K562 (cell line): ENCODE measurements at regions not wholly inside any gene's neighbourhood (a gene's known extent, or its start where the extent isn't known, plus 50 kb on each side); places are given as distances from the start of the nearest gene placed in this dataset.
A peak's percentile ranks its signal among the peaks of the same experiment; 100 is the strongest.

ENCODE experiments used
- ATAC-seq: fragments of 200-7000 bp; cut with Tn5 transposase; 3 replicates; pipeline ENCODE4 v1.9.1; 2020; ENCODE audit warnings: moderate library complexity
- BruUV-seq: library from RNA; stranded (reverse); fragments of 400-500 nt; replicated peaks from 2 replicates; lab custom pipeline; 2021; lab: Mats Ljungman, UMichigan
- CTCF ChIA-PET: fragments of 300-600 bp; formaldehyde crosslinking; extraction: SDS; loops from one replicate; lab custom pipeline; 2021; ENCODE audit warnings: low intra/inter-chr PET ratio; lab: Yijun Ruan, JAX
- POLR2A ChIA-PET: fragments of 300-600, 350-650 bp; sonication (Branson Sonifier 250); formaldehyde crosslinking; extraction: SDS; loops from one replicate; lab custom pipeline; 2021; ENCODE audit warnings: antibody characterized with exemption, inconsistent platforms; lab: Yijun Ruan, JAX
- DNase-seq, 4 experiments: peaks; one replicate each; pipeline versions ENCODE4 v3.0.0 to v3.0.0-alpha.2; 2011 to 2018; ENCODE audit warnings: low spot score in 3 of 4, mixed read lengths in 3 of 4; ENCODE audit errors: extremely low read depth in 1 of 4
- FAIRE-seq: peaks from 2 replicates; lab custom pipeline; 2011; peaks lifted over from hg19 to GRCh38; lab: Jason Lieb, UNC
- H2AFZ ChIP-seq: 2 replicates; pipeline ENCODE4 v1.6.0; 2011; ENCODE audit warnings: low read depth, low read length, control low read depth, inconsistent platforms
- H3K27ac ChIP-seq: fragments of 200-600 bp; 3 replicates; pipeline ENCODE4 v1.8.0; 2011; ENCODE audit warnings: low read depth, mild to moderate bottlenecking, control low read depth, inconsistent platforms, low read length, moderate library complexity, mixed read lengths; ENCODE audit errors: extremely low read depth
- H3K27me3 ChIP-seq, 2 experiments: fragments of 300-600 bp in 1 of 2; 2 replicates in 1 of 2; 3 replicates in 1 of 2; pipeline versions ENCODE4 v1.6.0 to v1.8.0; 2011; ENCODE audit warnings: inconsistent platforms in 2 of 2, low read length in 2 of 2, mild to moderate bottlenecking in 1 of 2, mixed read lengths in 1 of 2, moderate library complexity in 1 of 2; ENCODE audit not compliant: control insufficient read depth in 2 of 2, insufficient read depth in 2 of 2
- H3K36me3 ChIP-seq: fragments of 300-600 bp; 3 replicates; pipeline ENCODE4 v1.8.0; 2011; ENCODE audit warnings: mild to moderate bottlenecking, low read length, inconsistent platforms; ENCODE audit not compliant: control insufficient read depth, insufficient read depth
- H3K4me1 ChIP-seq, 2 experiments: fragments of 200-600 bp in 1 of 2; replicated peaks in 1 of 2; 2 replicates in 1 of 2; 3 replicates in 1 of 2; pipeline versions ENCODE4 v1.5.1 to v1.8.0; 2011; ENCODE audit warnings: inconsistent platforms in 2 of 2, low read length in 2 of 2, mild to moderate bottlenecking in 1 of 2, mixed read lengths in 1 of 2, moderate library complexity in 1 of 2; ENCODE audit not compliant: control insufficient read depth in 2 of 2, insufficient read depth in 2 of 2
- H3K4me2 ChIP-seq: 2 replicates; pipeline ENCODE4 v1.6.1; 2011; ENCODE audit warnings: low read length, control low read depth, inconsistent platforms, mixed read lengths; ENCODE audit not compliant: insufficient read depth
- H3K4me3 ChIP-seq: fragments of 200-600 bp; sonication (generic), shearing (Covaris generic); 2 replicates; pipeline ENCODE4 v1.5.1; 2016; ENCODE audit warnings: control low read depth, inconsistent platforms
- H3K79me2 ChIP-seq: fragments of 200-600 bp; 3 replicates; pipeline ENCODE4 v1.8.0; 2011; ENCODE audit warnings: low read length, inconsistent platforms; ENCODE audit not compliant: control insufficient read depth, insufficient read depth
- H3K9ac ChIP-seq, 2 experiments: 2 replicates each; pipeline versions ENCODE4 v1.6.0 to v1.6.1; 2011; ENCODE audit warnings: low read depth in 2 of 2, low read length in 2 of 2, control low read depth in 1 of 2, inconsistent platforms in 1 of 2, mild to moderate bottlenecking in 1 of 2, mixed read lengths in 1 of 2; ENCODE audit not compliant: insufficient read depth in 1 of 2
- H3K9me1 ChIP-seq: one replicate; pipeline ENCODE4 v1.6.0; 2011; ENCODE audit warnings: inconsistent platforms, mild to moderate bottlenecking, low read length, moderate library complexity; ENCODE audit not compliant: control insufficient read depth, insufficient read depth
- H3K9me3 ChIP-seq: replicated peaks from 2 replicates; pipeline ENCODE4 v1.5.1; 2011; ENCODE audit warnings: low read depth, low read length, inconsistent platforms; ENCODE audit not compliant: control insufficient read depth, insufficient read depth
- H4K20me1 ChIP-seq: replicated peaks from 2 replicates; pipeline ENCODE4 v1.6.1; 2011; ENCODE audit warnings: low read length, inconsistent platforms, mixed read lengths; ENCODE audit not compliant: control insufficient read depth, insufficient read depth
- ETS2 ChIP-seq: IDR thresholded peaks from 2 replicates; pipeline ENCODE4 v1.6.1; 2016; ENCODE audit warnings: borderline replicate concordance, missing genetic modification characterization, mild to moderate bottlenecking, moderate library complexity, missing compliant biosample characterization; ENCODE audit not compliant: poor library complexity, severe bottlenecking
- ETV6 ChIP-seq, 3 experiments: fragments of 150-350 bp in 1 of 3; sonication (generic) in 1 of 3; formaldehyde crosslinking in 1 of 3; IDR thresholded peaks; 2 replicates each; pipeline versions ENCODE4 v1.6.1 to v1.8.0; 2014 to 2022; ENCODE audit warnings: borderline replicate concordance in 2 of 3, low read depth in 2 of 3, antibody characterized with exemption in 1 of 3, low read length in 1 of 3, mild to moderate bottlenecking in 1 of 3, missing genetic modification reagents in 1 of 3
- FOS ChIP-seq: IDR thresholded peaks from 3 replicates; pipeline ENCODE4 v1.6.1; 2011; ENCODE audit not compliant: insufficient read length; ENCODE audit errors: extremely low read depth
- GTF2A2 ChIP-seq: IDR thresholded peaks from 2 replicates; pipeline ENCODE4 v1.6.1; 2016; ENCODE audit warnings: mild to moderate bottlenecking, missing genetic modification characterization, missing compliant biosample characterization
- MCM2 ChIP-seq: fragments of 450-650 bp; IDR thresholded peaks from 2 replicates; pipeline ENCODE4 v1.6.1; 2017; ENCODE audit warnings: low read depth, mild to moderate bottlenecking
- MIER1 ChIP-seq: fragments of 450-650 bp; IDR thresholded peaks from 2 replicates; pipeline ENCODE4 v1.6.1; 2016; ENCODE audit warnings: antibody characterized with exemption, mild to moderate bottlenecking, low read depth
- SRSF9 ChIP-seq: fragments of 200-400 bp; formaldehyde crosslinking; IDR thresholded peaks from 2 replicates; pipeline ENCODE4 v1.6.1; 2017; ENCODE audit warnings: low read depth, low read length, borderline replicate concordance
- STAG1 ChIP-seq: sonication (generic); formaldehyde crosslinking; IDR thresholded peaks from 2 replicates; pipeline ENCODE4 v1.5.0; 2020; ENCODE audit warnings: missing genetic modification reagents, borderline replicate concordance
- ZMIZ1 ChIP-seq, 2 experiments: fragments of 150-350 bp in 1 of 2; IDR thresholded peaks; 2 replicates each; pipeline ENCODE4 v1.6.1; 2012 to 2016; ENCODE audit warnings: low read depth in 2 of 2, low read length in 2 of 2, mild to moderate bottlenecking in 1 of 2, moderate library complexity in 1 of 2
- WGBS: fragments of 100-300 bp; shearing (Covaris generic); methylation state at CpG from one replicate; pipeline ENCODE4 v1.1.6; 2016; ENCODE audit warnings: low coverage, mixed read lengths; ENCODE audit not compliant: insufficient coverage; ENCODE audit errors: missing lambda C conversion rate; 5-methylcytosine and 5-hydroxymethylcytosine counted together
- in situ Hi-C: fragments of 300-500 bp; cut with MboI; formaldehyde crosslinking; loops from 4 replicates; pipeline ENCODE4 v1.15.0; 2018; ENCODE audit warnings: inconsistent platforms, mixed read lengths
- intact Hi-C: fragments of 100-400 bp; cut with micrococcal nuclease; formaldehyde crosslinking; loops from 2 replicates; pipeline ENCODE4 v1.14.2; 2022
- TF ChIP-seq, protein P1 (sequence below): fragments of 250-450 bp; sonication (Bioruptor Pico); IDR thresholded peaks from 2 replicates; pipeline ENCODE4 v1.4.0; 2020; ENCODE audit warnings: mild to moderate bottlenecking, moderate library complexity
- TF ChIP-seq, protein P2 (sequence below), 2 experiments: IDR thresholded peaks in 1 of 2; conservative IDR thresholded peaks in 1 of 2; 2 replicates each; pipeline ENCODE4 v1.6.1; 2016; ENCODE audit warnings: low read depth in 2 of 2, mild to moderate bottlenecking in 1 of 2, missing compliant biosample characterization in 1 of 2, missing genetic modification characterization in 1 of 2, moderate library complexity in 1 of 2

DNA sequence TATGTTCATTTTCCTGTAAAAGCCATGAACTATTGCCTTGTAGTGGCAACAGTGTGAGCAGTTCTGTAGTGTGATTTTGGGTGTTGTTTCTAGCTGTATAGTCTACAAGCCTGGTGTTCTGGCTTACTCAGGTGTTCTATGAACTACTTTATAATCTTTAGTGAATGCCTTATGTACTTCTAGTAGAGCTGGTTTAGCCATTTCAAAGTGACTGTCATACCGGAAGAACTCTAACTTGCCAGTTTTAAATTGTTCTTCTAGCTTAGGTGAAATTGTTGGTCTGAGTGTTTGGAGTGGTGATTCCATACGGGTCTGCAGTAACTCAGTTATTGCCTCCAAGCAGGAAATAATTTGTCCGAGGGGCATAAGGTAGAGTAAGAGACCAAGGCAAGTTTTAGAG lies 150.2 kb upstream of the ZNF184 start:
- no TSS peak for BruUV-seq
- POLR2A ChIA-PET = no interaction called here

More for the DNA sequence above, 150.2 kb upstream of the ZNF184 start:
- H3K79me2 ChIP-seq = no peaks in the 10 kb centered on the region
- H3K9me1 ChIP-seq = no peaks in the 10 kb centered on the region
- H3K4me2 ChIP-seq = no peak overlapping the region
- no peaks in the 10 kb centered on the region for H3K9me3 ChIP-seq
- peak overlapping the region; percentile 2; the same call in 1 of the 2 replicates for H2AFZ ChIP-seq
- no peaks in the 10 kb centered on the region for H4K20me1 ChIP-seq
- DNase-seq = no peak
- CTCF ChIA-PET = interaction anchor here (0.6 kb wide), 1 partner anchor 119 kb away, joined by 3 read pairs; no protein-coding TSS in a partner anchor
- H3K27ac ChIP-seq = no peak overlapping the region
- 44% methylated on average over 3 of the region's 3 CpGs for WGBS
- in situ Hi-C loops = no loop called here
- H3K4me3 ChIP-seq = no peak overlapping the region
- no peak overlapping the region; a peak in 1 of 4 replicates for H3K9ac ChIP-seq
- no peak for FAIRE-seq
- H3K27me3 ChIP-seq = no peaks in the 10 kb centered on the region
- no peak for ATAC-seq
- TF ChIP-seq, protein P1, sequence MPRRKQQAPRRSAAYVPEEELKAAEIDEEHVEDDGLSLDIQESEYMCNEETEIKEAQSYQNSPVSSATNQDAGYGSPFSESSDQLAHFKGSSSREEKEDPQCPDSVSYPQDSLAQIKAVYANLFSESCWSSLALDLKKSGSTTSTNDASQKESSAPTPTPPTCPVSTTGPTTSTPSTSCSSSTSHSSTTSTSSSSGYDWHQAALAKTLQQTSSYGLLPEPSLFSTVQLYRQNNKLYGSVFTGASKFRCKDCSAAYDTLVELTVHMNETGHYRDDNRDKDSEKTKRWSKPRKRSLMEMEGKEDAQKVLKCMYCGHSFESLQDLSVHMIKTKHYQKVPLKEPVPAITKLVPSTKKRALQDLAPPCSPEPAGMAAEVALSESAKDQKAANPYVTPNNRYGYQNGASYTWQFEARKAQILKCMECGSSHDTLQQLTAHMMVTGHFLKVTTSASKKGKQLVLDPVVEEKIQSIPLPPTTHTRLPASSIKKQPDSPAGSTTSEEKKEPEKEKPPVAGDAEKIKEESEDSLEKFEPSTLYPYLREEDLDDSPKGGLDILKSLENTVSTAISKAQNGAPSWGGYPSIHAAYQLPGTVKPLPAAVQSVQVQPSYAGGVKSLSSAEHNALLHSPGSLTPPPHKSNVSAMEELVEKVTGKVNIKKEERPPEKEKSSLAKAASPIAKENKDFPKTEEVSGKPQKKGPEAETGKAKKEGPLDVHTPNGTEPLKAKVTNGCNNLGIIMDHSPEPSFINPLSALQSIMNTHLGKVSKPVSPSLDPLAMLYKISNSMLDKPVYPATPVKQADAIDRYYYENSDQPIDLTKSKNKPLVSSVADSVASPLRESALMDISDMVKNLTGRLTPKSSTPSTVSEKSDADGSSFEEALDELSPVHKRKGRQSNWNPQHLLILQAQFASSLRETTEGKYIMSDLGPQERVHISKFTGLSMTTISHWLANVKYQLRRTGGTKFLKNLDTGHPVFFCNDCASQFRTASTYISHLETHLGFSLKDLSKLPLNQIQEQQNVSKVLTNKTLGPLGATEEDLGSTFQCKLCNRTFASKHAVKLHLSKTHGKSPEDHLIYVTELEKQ (CRISPR knock-in tag) = no peak
- no peak for TF ChIP-seq FOS
- TF ChIP-seq SRSF9 = no peak
- no peak for TF ChIP-seq ETV6 (IDR thresholded peaks at IDR 0.05; ENCODE audit: borderline replicate concordance in 1 of 2, low read depth in 2 of 2, low read length in 1 of 2)
- TF ChIP-seq ETV6 (CRISPR knock-in tag; IDR thresholded peaks at IDR 0.05; ENCODE audit: borderline replicate concordance) = no peak
- TF ChIP-seq MCM2 = no peak
- no peak for TF ChIP-seq MIER1
- TF ChIP-seq ETS2 = no peak
- TF ChIP-seq STAG1 (CRISPR knock-in tag) = no peak
- TF ChIP-seq GTF2A2 (tag) = no peak
- TF ChIP-seq ZMIZ1 (IDR thresholded peaks at IDR 0.05; ENCODE audit: low read depth in 2 of 2, low read length in 2 of 2) = no peak
- TF ChIP-seq, protein P2, sequence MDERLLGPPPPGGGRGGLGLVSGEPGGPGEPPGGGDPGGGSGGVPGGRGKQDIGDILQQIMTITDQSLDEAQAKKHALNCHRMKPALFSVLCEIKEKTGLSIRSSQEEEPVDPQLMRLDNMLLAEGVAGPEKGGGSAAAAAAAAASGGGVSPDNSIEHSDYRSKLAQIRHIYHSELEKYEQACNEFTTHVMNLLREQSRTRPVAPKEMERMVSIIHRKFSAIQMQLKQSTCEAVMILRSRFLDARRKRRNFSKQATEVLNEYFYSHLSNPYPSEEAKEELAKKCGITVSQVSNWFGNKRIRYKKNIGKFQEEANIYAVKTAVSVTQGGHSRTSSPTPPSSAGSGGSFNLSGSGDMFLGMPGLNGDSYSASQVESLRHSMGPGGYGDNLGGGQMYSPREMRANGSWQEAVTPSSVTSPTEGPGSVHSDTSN (CRISPR knock-in tag; IDR thresholded peaks at IDR 0.05; ENCODE audit: low read depth) = no peak
- TF ChIP-seq, protein P2 (tag; conservative IDR thresholded peaks at IDR 0.05; ENCODE audit: low read depth) = no peak
- TF ChIP-seq, all 486 proteins: peak for 0
- Histone ChIP-seq H3K36me3 (no peaks in the 10 kb centered on the region), H3K4me1 (peaks cover 5 to 6% of the 10 kb centered on the region in 2 experiments; a peak in 4 of 5 replicates)
- intact Hi-C loops = no loop called here
